GM23248 (cell line): ENCODE measurements at regions not wholly inside any gene's neighbourhood (a gene's known extent, or its start where the extent isn't known, plus 50 kb on each side); places are given as distances from the start of the nearest gene placed in this dataset.
"Not testable (repeated sequence)": the region's sequence is repeated elsewhere in the genome, so short reads cannot be mapped to it uniquely, and the experiment has no call there.

Experiments used
- DNase-seq: peaks from one replicate; pipeline ENCODE4 v3.0.0-alpha.2; 2015
- H2AFZ ChIP-seq: fragments of 200-600 bp; sonication (generic); 2 replicates; pipeline ENCODE4 v1.6.1; 2016; ENCODE audit warnings: antibody characterized with exemption
- H3F3A ChIP-seq: fragments of 200-600 bp; sonication (generic); 2 replicates; pipeline ENCODE4 v1.6.1; 2016; ENCODE audit warnings: mild to moderate bottlenecking, antibody characterized with exemption, mixed run types; ENCODE audit not compliant: insufficient read depth
- H3K27ac ChIP-seq: fragments of 200-600 bp; sonication (generic); 2 replicates; pipeline ENCODE4 v1.5.1; 2016; ENCODE audit warnings: mild to moderate bottlenecking
- H3K27me3 ChIP-seq: fragments of 200-600 bp; sonication (generic); replicated peaks from 2 replicates; pipeline ENCODE4 v1.6.1; 2016; ENCODE audit warnings: mild to moderate bottlenecking; ENCODE audit not compliant: insufficient read depth
- H3K36me3 ChIP-seq: fragments of 200-600 bp; sonication (generic); 2 replicates; pipeline ENCODE4 v1.6.1; 2016; ENCODE audit warnings: low read depth, mild to moderate bottlenecking
- H3K4me1 ChIP-seq: fragments of 200-600 bp; sonication (generic); 2 replicates; pipeline ENCODE4 v1.6.1; 2016; ENCODE audit warnings: mild to moderate bottlenecking; ENCODE audit not compliant: insufficient read depth
- H3K4me2 ChIP-seq: fragments of 200-600 bp; sonication (generic); one replicate; pipeline ENCODE4 v1.6.1; 2016; ENCODE audit warnings: mild to moderate bottlenecking; ENCODE audit not compliant: unreplicated experiment
- H3K4me3 ChIP-seq: fragments of 200-600 bp; sonication (generic); 2 replicates; pipeline ENCODE4 v1.5.1; 2016; ENCODE audit warnings: mild to moderate bottlenecking
- H3K79me2 ChIP-seq: fragments of 200-600 bp; sonication (generic); 2 replicates; pipeline ENCODE4 v1.6.1; 2016; ENCODE audit warnings: mild to moderate bottlenecking; ENCODE audit not compliant: insufficient read depth
- H3K9ac ChIP-seq: fragments of 200-600 bp; sonication (generic); 2 replicates; pipeline ENCODE4 v1.6.1; 2016; ENCODE audit warnings: mild to moderate bottlenecking
- H3K9me2 ChIP-seq: fragments of 200-600 bp; sonication (generic); 2 replicates; pipeline ENCODE4 v1.6.1; 2016; ENCODE audit warnings: mixed run types, mild to moderate bottlenecking, moderate library complexity; ENCODE audit not compliant: insufficient read depth
- H3K9me3 ChIP-seq: fragments of 200-600 bp; sonication (generic); one replicate; pipeline ENCODE4 v1.6.1; 2017; ENCODE audit warnings: low read depth
- H4K20me1 ChIP-seq: fragments of 200-600 bp; sonication (generic); 2 replicates; pipeline ENCODE4 v1.6.0; 2016; ENCODE audit not compliant: insufficient read depth
- EZH2 ChIP-seq: fragments of 200-600 bp; sonication (generic); IDR thresholded peaks from 2 replicates; pipeline ENCODE4 v1.6.1; 2018; ENCODE audit warnings: antibody characterized with exemption, mild to moderate bottlenecking; ENCODE audit not compliant: insufficient read depth, poor library complexity, severe bottlenecking
- EZH2phosphoT487 ChIP-seq: fragments of 200-600 bp; sonication (generic); IDR thresholded peaks from 2 replicates; pipeline ENCODE4 v1.6.1; 2018; ENCODE audit warnings: antibody characterized with exemption, moderate library complexity, mild to moderate bottlenecking, low read depth; ENCODE audit not compliant: insufficient read depth
- WGBS, 2 experiments: methylation state at CpG; one replicate each; pipeline ENCODE4 v1.1.6; 2015 to 2017; ENCODE audit warnings: low lambda C conversion rate in 2 of 2, low coverage in 1 of 2; ENCODE audit errors: missing lambda C conversion rate in 2 of 2; 5-methylcytosine and 5-hydroxymethylcytosine counted together
- in situ Hi-C: fragments of 300-500 bp; cut with MboI; formaldehyde crosslinking; loops from 2 replicates; pipeline ENCODE4 v1.15.0; 2020

GRCh38 chr6:84575264-84575663 lies 189.1 kb downstream of the TBX18 start:
- no peaks in the 10 kb centered on the region for H3K9me2 ChIP-seq
- H3K9me3 ChIP-seq, result no peaks in the 10 kb centered on the region
- peaks cover 9% of the 10 kb centered on the region; the same call in 1 of the 2 replicates for H3K4me1 ChIP-seq
- no peak overlapping the region for H2AFZ ChIP-seq
- H3K36me3 ChIP-seq, result no peaks in the 10 kb centered on the region
- H3K27ac ChIP-seq, result no peak overlapping the region
- TF ChIP-seq EZH2phosphoT487 (peak; percentile 86), EZH2 (no peak)
- in situ Hi-C loops, result no loop called here
- DNase-seq, result peak; percentile 59
- H3K9ac ChIP-seq, result no peak overlapping the region
- H3K4me3 ChIP-seq, result no peak overlapping the region
- no peaks in the 10 kb centered on the region for H3K27me3 ChIP-seq
- H3K79me2 ChIP-seq, result no peaks in the 10 kb centered on the region
- 0% methylated on average over 1 of the region's 1 CpG for WGBS, 2 experiments
- 0 out of 2 replicates have a peak, but pooled peaks cover 9% of the 10 kb centered on the region for H3F3A ChIP-seq
- H4K20me1 ChIP-seq, result no peaks in the 10 kb centered on the region
- no peak overlapping the region for H3K4me2 ChIP-seq

DNA sequence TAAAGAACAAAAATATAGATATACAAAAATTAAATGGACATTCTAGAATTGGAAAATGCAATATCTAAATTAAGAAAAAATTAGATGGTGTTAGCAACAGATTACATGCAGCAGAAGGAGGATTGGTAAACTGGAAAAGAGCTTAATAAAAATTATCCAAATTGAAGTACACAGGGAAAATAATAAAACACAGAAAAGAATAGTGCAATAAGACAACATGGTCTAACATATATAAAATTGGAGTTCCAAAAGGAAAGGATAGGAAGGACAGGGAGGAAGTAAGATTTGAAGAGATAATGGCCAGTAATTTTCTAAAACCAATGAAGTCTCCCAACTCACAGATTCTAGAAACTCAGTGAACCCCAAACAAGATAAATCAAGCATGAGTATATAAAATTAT lies 194.5 kb downstream of the TBX18 start:
- no peak overlapping the region for H3K9ac ChIP-seq
- H3K4me3 ChIP-seq, result no peak overlapping the region
- H3K79me2 ChIP-seq, result no peaks in the 10 kb centered on the region
- no peaks in the 10 kb centered on the region for H3K9me3 ChIP-seq
- H3K27ac ChIP-seq, result no peak overlapping the region
- H3F3A ChIP-seq, result 0 out of 2 replicates have a peak, but pooled peaks cover 5% of the 10 kb centered on the region
- in situ Hi-C loops, result loop anchor here (25.0 kb wide), 2 partner anchors 392 to 683 kb away; no protein-coding TSS in a partner anchor
- H3K9me2 ChIP-seq, result no peaks in the 10 kb centered on the region
- TF ChIP-seq EZH2 (no peak), EZH2phosphoT487 (no peak)
- H3K4me1 ChIP-seq, result no peaks in the 10 kb centered on the region
- no peak overlapping the region for H2AFZ ChIP-seq
- no peaks in the 10 kb centered on the region for H3K27me3 ChIP-seq
- no peak for DNase-seq
- H4K20me1 ChIP-seq, result no peaks in the 10 kb centered on the region
- no peaks in the 10 kb centered on the region for H3K36me3 ChIP-seq
- H3K4me2 ChIP-seq, result no peak overlapping the region

- in situ Hi-C loops, result loop anchor here (25.0 kb wide), 2 partner anchors 393 to 682 kb away; no protein-coding TSS in a partner anchor
- peak; percentile 53 for DNase-seq
- no peaks in the 10 kb centered on the region for H3K36me3 ChIP-seq
Observed at GRCh38 chr6:84568971-84569370, 195.4 kb downstream of the TBX18 start.

GRCh38 chr6:84565718-84566117 lies 198.7 kb downstream of the TBX18 start:
- not testable (repeated sequence) for H3F3A ChIP-seq, H3K36me3 ChIP-seq, H3K4me2 ChIP-seq, H4K20me1 ChIP-seq, H3K4me1 ChIP-seq, H3K9ac ChIP-seq, H3K9me2 ChIP-seq, H3K79me2 ChIP-seq, H3K4me3 ChIP-seq, H2AFZ ChIP-seq, H3K27me3 ChIP-seq, DNase-seq, H3K9me3 ChIP-seq, H3K27ac ChIP-seq
- WGBS, 2 experiments, result 87 to 97% methylated on average over 6 of the region's 6 CpGs
- in situ Hi-C loops, result loop anchor here (25.0 kb wide), 2 partner anchors 397 to 678 kb away; no protein-coding TSS in a partner anchor

More at GRCh38 chr6:84568971-84569370, 195.4 kb downstream of the TBX18 start:
- Histone ChIP-seq H3K9me2 (no peaks in the 10 kb centered on the region), H4K20me1 (no peaks in the 10 kb centered on the region), H3K27ac (no peak overlapping the region), H3K27me3 (no peaks in the 10 kb centered on the region), H3K4me2 (no peak overlapping the region), H3K9ac (no peak overlapping the region), H2AFZ (no peak overlapping the region), H3K79me2 (no peaks in the 10 kb centered on the region), H3K9me3 (no peaks in the 10 kb centered on the region), H3K4me1 (no peaks in the 10 kb centered on the region), H3F3A (no peaks in the 10 kb centered on the region), H3K4me3 (no peak overlapping the region)
- no peak for TF ChIP-seq EZH2
- no peak for TF ChIP-seq EZH2phosphoT487

DNA sequence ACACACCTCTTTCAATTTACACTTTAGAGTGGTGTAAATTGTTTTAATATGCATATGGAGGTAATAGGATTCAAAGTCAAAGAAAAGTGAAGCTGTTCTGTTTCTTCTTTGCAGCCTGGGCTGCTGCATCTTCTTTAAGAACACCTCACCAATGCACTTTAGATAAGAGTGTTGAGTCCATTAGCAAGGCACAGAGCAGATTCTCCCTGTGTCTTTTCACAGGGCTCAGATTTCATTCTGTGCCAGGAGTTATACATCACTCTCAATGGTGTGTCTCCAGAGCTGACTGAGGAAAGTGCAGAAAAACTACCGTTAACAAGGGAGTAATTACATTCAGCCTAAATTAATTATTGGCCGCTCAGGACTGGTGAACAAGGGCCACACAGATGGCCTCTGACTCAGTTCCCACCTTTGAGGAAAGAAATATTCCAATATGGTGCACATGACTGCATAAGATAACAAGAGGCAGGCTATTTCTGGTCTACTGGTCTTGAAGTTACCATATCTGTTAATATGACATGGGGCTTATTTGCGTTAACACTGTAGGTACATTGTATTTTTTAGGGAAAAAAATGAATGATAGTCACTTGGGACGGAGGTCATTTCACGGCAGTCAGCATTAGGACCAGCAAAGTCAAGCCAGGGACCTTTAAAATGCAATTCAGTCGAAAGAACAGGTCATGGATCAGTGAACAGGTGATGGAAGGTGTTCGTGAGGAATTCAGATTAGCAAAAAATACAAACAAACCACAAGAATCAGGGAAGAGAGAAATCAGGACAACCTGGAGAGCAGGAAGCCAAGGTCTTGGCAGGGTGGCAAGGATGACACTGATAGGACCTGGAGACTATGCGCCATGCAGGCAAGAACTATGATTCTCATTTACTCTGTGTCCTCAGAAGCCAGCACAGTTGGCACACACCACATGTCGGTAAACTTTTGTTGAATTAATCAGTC lies 203.7 kb downstream of the TBX18 start:
- Histone ChIP-seq H2AFZ (no peak overlapping the region), H3K79me2 (no peaks in the 10 kb centered on the region), H3K4me3 (no peak overlapping the region), H4K20me1 (no peaks in the 10 kb centered on the region), H3K36me3 (no peaks in the 10 kb centered on the region), H3K9me2 (no peaks in the 10 kb centered on the region), H3K4me2 (no peak overlapping the region), H3F3A (no peaks in the 10 kb centered on the region), H3K27me3 (no peaks in the 10 kb centered on the region), H3K27ac (no peak overlapping the region), H3K9me3 (no peaks in the 10 kb centered on the region), H3K9ac (no peak overlapping the region), H3K4me1 (no peaks in the 10 kb centered on the region)
- in situ Hi-C loops, result loop anchor here (25.0 kb wide), 2 partner anchors 402 to 673 kb away; no protein-coding TSS in a partner anchor
- 78 to 80% methylated on average over 9 of the region's 9 CpGs for WGBS, 2 experiments
- TF ChIP-seq EZH2phosphoT487, result no peak
- TF ChIP-seq EZH2, result no peak
- DNase-seq, result no peak
